Hypothalamus (tissue), 51 donors: ENCODE measurements at regions not wholly inside any gene's neighbourhood (a gene's known extent, or its start where the extent isn't known, plus 50 kb on each side); places are given as distances from the start of the nearest gene placed in this dataset.

ENCODE experiments used
- DNase-seq, 51 donors: peaks; one replicate each; lab custom pipeline; 2025; lab: John Stamatoyannopoulos, UW

GRCh38 chr12:19707948-19708409 is 268.7 kb downstream of the AEBP2 start:
- no peak for DNase-seq

- no peak for DNase-seq
Measured at GRCh38 chr12:19709889-19710288, 270.6 kb downstream of the AEBP2 start.

- no peak for DNase-seq
Measured at GRCh38 chr12:19710811-19711793, 271.8 kb downstream of the AEBP2 start.

- DNase-seq, result no peak
Measured at GRCh38 chr12:19712041-19712440, 272.7 kb downstream of the AEBP2 start.

- DNase-seq, result no peak
Measured at GRCh38 chr12:19718401-19718800, 279.1 kb downstream of the AEBP2 start.

- no peak for DNase-seq
Measured at GRCh38 chr12:19719672-19720071, 280.4 kb downstream of the AEBP2 start.

- no peak for DNase-seq
Measured at GRCh38 chr12:19726122-19726521, 286.8 kb downstream of the AEBP2 start.

- no peak for DNase-seq
Measured at GRCh38 chr12:19726592-19726991, 287.3 kb downstream of the AEBP2 start.

GRCh38 chr12:19737019-19737418 is 297.7 kb downstream of the AEBP2 start:
- DNase-seq, result no peak

GRCh38 chr12:19739195-19739776 is 300.0 kb downstream of the AEBP2 start:
- DNase-seq, result peak in 7 of 51 donors; percentile 2 to 42 (median 19)

GRCh38 chr12:19740472-19741131 is 301.3 kb downstream of the AEBP2 start:
- DNase-seq, result no peak

GRCh38 chr12:19741132-19741489 is 301.8 kb downstream of the AEBP2 start:
- DNase-seq, result no peak

GRCh38 chr12:19744705-19745218 is 305.5 kb downstream of the AEBP2 start:
- DNase-seq, result no peak

- no peak for DNase-seq
Measured at GRCh38 chr12:19746471-19746870, 307.2 kb downstream of the AEBP2 start.

- DNase-seq, result no peak
Measured at GRCh38 chr12:19749906-19750574, 310.7 kb downstream of the AEBP2 start.

GRCh38 chr12:19751078-19751477 is 311.8 kb downstream of the AEBP2 start:
- no peak for DNase-seq

- no peak for DNase-seq
Measured at GRCh38 chr12:19752712-19753111, 313.4 kb downstream of the AEBP2 start.

- DNase-seq, result no peak
Measured at GRCh38 chr12:19755136-19755535, 315.8 kb downstream of the AEBP2 start.

- no peak for DNase-seq
Measured at GRCh38 chr12:19757317-19757877, 318.1 kb downstream of the AEBP2 start.

- no peak for DNase-seq
Measured at GRCh38 chr12:19759227-19759626, 319.9 kb downstream of the AEBP2 start.
